ENCODE measurements at regions not wholly inside any gene's neighbourhood (a gene's known extent, or its start where the extent isn't known, plus 50 kb on each side); places are given as distances from the start of the nearest gene placed in this dataset.
"Not testable (repeated sequence)": the region's sequence is repeated elsewhere in the genome, so short reads cannot be mapped to it uniquely, and the experiment has no call there.

DNA sequence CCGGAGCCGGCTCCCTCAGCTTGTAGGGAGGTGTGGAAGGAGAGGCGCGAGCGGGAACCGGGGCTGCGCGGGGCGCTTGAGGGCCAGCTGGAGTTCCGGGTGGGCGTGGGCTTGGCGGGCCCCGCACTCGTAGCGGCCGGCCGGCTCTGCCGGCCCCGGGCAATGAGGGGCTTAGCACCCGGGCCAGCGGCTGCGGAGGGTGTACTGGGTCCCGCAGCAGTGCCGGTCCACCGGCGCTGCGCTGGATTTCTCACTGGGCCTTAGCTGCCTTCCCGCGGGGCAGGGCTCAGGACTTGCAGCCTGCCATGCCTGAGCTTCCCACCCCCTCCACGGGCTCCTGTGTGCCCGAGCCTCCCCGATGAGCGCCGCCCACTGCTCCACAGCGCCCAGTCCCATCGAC is 404.3 kb downstream of the ZBBX start:
- DNase-seq = not testable (repeated sequence)

DNA sequence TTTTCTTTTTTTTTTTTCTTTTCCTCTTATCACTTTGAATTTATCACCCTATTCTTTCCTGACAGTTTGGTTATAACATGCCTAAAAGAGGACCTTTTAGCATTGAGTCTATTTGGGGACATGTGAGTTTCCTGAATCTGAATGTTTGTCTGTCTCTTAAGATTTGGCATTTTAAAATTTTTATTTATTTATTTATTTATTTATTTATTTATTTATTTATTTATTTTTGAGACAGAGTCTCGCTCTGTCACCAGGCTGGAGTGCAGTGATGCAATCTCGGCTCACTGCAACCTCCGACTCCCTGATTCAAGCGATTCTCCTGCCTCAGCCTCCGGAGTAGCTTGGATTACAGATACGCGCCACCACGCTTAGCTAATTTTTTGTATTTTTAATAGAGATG is 412.4 kb downstream of the ZBBX start:
- DNase-seq = not testable (repeated sequence)

DNA sequence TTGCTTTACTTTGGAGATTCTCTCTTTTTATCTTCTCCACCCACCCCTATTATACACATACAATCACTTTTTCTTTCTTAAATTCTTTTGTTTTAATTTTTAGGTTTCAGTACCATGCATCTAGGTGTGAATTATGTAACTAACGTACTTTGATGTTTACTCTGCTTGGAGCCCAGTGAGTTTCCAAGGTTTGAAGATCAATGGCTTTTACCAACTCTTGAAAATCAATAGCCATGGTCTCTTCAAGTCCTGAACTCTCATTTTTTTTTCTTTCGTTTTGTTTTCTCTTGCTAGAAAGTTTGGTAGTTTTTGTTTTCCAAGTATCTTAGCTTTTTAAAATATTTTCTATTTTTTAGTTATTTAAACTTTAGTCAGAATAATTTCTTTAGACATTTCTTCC is 417.2 kb downstream of the ZBBX start:
- no peak for DNase-seq

DNA sequence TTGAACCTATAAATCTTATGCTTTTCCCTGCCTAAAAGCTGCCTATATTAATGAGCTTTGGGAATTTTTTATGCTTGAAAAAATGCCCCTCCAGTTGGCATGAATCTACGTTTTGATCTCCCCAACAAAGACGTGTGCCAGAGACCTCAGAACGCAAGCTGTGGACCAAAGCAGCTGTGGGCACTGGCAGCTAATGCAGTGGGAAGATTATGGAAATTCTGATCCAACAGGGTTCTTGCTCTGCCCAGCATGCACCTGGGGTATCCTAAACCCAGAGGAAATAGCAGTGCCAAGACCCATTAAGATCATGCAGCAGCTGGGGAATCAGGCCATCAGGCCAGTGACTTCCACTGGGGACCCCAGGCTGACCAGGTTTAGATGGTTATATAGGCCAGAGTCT is 423.0 kb downstream of the ZBBX start:
- no peak for DNase-seq

DNA sequence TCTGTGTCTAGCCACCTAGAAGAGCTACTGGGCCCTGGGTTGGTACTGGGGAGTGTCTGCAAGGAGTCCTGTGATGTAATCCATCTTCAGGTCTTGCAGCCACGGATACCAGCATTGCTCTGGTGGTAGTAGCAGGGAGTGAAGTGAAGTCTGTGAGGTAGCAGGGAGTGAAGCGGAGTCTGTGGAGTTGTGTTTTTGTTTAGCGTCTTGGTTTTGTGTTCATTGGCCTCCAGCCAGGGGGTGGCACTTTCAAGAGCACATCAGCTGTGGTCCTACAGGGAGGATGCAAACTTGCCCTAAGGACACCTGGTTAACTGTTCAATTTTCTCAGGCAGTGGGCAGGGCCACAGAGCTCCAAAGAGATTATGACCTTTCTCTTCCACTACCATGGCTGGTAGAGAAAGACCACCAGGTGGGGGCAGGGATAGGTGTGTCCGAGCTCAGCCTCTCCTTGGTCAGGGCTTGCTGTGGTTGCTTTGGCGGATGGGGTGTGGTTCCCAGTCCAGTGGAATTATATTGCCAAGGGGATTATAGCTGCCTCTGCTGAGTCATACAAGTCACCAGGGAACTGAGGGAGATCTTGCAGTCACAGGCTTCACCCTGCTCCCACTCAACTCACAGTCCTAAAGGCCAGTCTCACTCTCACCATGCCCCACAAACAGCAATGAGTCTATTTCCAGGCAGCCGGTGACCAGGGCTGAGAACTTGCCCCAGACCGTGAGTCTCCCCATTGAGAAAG is 424.7 kb downstream of the ZBBX start:
- no peak for DNase-seq

DNA sequence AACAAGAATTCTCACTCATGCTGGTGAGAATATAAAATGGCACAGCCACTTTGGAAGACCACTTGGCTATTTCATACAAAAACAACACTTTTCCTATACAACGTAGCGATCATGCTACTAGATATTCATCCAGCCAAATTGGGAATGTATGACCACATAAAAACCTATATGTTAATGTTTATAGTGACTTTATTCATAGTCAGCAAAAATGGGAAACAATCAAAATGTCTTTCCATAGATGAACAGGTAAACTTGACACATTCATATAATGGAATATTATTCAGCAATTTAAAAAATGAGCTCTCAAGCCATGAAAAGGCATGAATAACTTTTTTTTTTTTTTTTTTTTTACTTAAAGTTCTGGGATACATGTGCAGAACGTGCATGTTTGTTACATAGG is 445.2 kb downstream of the ZBBX start:
- no peak for DNase-seq

DNA sequence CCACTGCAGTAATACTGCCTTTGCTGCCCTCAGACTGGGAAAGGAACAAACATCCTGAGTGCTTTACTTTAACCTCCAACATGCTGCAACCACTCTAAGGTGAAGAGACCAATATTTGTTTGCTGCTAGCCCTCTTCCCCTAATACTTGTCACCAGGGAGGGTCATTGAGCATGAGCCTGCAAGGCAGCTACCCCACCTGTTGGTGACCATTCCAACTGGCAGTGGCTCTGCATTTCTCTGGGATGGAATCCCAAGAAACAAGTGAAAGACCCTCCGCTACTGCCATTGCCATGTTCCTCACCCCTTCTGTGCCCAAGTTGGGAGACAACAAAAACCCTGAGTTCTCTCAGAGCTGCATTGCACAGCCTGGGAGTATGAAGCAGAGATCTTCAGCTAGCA is 462.7 kb downstream of the ZBBX start:
- no peak for DNase-seq

DNA sequence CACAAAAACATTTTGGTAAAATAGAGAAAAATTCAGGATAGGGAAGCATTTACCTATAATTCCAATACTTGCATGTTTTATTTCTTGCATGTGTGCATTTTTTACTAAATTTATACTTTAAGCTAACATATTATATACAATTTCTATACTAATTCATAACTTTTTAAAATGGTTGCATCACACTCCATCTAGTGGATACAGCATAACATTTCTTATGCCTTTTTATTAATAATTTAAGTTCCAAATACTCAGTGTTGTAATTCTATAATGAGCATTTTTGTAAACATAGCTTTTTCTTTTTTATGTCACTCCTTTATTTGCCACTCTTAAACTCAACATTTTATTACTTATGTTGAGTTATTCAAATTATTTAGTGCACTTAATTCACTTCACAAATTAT is 477.7 kb downstream of the ZBBX start:
- DNase-seq = no peak

DNA sequence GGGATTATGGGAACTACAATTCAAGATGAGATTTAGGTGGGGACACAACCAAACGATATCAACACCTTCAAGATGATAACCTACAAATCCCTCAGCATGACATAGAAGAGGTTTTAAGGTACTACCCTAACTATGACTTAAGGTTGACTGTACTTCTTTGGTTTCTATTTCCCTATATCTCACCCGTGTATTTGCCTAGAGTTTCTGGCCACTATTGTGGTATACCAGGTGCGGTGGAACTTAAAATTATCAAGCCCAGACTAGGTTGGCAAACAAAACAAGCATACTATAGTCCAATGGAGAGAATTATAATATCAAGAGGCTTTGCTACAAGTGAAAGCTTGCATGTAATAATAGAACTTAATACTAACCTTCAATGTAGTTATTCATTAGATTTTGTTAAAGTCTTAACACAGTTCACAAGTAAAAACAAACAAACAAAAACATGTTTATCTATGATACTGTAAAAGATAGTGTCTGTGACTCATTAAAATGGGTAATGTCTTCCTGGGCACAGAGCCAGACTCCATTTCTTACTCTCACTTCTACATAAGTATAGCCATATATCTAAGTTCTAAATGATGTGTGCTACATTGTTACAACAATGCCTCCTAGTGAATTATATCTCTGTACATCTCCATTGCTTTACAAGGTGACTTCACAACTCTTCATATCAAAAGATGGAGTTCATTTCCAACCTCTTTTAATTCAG is 479.1 kb downstream of the ZBBX start:
- DNase-seq = no peak

DNA sequence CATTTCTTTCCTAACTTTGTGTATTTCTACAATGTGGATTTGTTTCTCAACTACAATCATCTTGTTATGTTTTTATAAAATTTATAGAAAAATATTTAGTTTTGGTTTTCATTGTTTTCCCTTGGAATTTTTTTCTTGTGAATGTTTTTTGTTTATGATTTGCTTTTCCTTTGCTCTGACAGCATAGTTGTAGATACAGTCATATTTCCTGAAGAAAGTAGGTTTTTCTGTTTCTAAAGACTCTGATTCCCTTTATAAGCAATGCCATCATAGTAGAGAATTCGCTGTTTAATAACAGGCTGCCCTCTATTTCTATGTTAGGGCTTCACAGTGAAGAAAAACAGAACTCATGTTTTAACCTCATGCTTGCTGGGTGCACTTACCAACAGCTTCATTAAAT is 482.3 kb downstream of the ZBBX start:
- no peak for DNase-seq

DNA sequence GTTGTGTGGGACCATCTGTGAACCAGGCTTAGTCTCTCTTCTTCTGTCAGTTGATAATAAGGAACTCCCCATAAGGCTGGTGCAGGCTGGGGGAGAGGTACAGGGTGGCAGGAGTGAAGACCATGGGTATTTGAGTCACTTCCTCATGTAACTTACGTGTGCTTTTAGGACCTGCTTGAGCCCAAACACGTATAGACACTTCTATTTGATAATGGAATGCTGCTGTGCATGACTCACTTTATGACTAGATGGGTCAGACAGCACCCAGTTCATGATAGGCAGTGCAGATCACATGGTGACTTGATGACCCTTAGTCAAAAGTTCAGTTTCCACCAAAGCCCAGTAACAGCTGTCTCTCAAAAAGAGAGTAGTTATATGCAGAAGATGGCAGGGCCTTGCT is 490.9 kb downstream of the ZBBX start:
- DNase-seq = no peak

DNA sequence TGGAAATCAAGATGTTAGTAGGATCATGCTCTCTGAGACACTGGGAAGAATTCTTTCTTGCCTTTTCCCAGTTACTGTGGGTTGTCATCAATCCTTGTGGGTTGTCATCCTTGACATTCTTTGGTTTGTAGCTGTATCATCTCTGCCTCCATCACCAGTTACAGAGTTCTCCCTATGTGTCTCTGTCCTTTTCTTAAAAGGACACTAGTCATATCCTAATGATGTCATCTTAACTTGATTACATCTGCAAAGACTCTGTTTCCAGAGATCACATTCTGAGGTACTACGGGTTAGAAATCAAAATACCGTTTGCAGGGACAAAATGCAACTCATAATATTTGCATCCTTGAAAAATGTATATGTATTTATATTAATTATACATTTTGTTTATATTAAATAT is 500.4 kb downstream of the ZBBX start:
- no peak for DNase-seq

DNA sequence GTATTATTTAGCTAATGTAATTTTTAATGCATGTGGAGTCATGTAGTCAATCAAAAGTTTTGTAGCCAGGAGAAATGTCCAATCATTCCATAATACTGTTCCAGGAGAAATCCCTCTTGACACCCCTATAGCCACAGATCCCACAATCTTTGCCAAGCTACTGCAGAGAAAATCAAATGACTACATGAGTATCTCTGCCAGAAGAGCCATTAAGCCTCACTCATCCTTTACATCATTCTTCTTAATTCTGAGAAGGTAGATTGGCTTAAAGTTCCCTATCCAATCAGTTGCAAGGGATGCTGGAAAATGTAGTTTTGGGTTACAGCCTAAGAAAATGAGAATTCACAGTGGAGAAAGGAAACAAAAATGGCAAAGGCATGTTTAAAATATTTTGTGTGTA is 502.1 kb downstream of the ZBBX start:
- DNase-seq = no peak

DNA sequence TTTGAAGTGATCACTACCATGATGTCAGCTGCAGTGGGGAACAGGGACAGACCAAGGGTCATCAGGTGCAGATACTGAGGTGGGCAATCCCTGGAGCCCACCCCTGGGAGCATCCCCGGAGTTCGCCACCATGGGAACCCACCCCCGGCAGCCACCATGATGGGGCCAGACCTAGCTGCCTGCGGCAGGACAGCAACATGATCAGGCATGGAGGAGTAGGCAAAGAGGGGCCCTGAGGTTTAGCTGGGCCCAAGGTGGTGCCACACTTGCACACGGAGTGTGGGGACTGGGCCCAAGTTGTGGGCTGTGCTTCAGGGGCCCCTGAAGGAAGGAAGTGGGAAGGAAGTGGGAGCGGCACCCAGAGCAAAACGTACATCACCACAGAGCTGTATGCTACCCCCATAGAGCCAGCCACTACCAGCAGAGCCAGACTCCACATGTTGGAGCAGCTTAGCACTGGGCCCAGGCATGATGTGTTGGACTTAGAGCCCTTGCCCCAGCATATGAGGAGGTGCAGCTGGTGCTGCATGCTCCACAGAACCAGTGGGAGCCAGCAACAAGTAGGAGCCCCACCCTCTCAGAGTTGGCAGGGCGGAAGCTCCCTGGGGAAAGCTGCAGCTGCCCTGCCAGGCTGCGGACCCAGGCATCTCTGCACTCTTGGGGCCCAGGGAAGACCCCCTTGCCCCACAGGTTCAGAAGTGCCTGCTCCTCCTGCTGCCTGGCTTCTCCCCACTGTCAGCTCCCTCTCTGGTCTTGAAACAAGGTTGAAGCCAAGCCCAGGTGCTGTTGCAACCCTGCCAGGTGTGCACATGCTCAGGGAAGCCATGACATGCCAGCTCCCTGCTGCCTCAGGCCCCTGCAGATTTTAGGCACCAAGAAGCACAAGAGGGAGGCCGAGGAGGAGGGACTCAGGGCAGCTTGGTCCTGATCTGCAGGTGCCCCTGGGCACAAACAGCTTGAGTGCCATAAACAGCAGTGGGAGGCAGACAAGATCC is 515.3 kb downstream of the ZBBX start:
- no peak for DNase-seq

DNA sequence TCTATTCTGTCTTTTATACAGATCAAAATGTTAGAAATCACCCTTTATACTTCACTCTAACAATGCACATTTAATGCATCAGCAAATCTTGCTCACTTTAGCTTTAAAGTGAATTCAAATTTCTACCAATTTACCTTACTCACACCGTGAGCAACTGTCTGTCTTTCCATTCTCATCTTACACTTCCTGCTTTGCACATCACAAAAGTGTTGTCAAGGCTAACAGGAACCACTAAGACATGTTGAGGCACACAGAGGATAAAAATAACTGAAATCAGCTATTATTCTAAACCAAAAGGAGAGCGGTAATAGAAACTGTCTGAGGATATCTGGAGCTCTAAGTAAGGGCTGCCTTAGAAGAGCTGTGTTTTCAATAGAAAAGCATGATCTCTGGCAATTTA is 519.9 kb downstream of the ZBBX start:
- no peak for DNase-seq

DNA sequence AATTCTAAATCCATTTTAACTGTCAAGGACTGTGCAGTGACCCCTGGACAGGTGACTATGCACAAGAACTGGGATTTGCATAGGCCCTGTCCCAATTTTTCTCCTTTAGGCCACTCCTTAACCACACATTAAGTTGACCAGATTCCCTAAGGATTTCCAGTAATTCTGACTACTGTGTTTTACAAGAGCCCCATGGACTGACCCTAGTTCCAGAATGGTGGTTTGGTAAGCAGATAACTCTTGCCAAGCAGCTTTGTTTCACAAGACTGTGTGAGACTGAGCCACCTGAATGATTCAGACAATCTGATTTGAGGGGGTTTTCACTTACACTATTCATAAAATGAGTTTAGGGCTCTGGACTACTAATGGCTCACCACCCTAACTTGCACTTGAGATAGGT is 535.8 kb downstream of the ZBBX start:
- DNase-seq = no peak

DNA sequence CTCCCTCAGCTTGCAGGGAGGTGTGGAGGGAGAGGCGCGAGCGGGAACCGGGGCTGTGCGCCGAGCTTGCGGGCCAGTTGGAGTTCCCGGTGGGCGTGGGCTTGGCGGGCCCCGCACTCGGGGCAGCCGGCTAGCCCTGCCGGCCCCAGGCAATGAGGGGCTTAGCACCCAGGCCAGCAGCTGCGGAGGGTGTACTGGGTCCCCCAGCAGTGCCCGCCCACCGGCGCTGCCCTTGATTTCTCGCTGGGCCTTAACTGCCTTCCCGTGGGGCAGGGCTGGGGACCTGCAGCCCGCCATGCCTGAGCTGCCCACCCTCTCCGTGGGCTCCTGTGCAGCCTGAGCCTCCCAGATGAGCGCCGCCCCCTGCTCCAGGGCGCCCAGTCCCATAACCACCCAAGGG is 537.3 kb downstream of the ZBBX start:
- not testable (repeated sequence) for DNase-seq

DNA sequence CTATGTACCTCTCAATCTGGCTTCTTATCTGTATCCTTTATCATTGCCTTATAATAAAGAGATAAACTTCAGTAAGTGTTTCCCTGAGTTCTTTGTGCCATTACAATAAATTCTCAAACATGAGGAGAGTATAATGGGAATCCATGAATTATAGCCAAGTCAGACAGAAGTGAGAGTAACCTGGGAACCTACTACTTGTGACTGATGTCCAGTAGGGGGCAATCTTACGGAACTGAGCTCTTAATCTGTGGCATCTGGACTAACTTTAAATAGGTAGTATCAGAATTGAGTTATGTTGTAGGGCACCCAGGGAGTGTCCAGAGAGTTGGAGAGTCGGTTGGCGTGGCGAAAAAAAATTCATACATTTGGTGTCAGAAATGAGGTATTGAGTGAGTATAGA is 542.6 kb downstream of the ZBBX start:
- no peak for DNase-seq

DNA sequence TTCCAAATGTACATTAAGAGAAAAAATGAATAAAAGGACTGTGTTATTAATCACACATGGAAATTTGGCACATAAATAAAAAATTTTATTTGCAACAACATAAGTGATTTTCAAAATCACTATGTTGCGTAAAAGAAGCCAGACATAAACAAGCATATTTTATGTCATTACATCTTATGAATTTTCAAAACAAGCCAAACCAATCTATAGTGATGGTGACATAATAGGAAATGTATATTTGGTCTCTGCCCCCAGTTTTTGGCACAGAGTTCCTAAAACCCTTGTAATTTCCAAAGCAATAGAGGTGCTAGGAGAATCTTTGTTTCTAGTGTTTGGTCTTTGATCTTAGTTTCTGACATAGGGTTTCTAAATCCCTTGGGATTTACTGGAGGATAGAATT is 543.3 kb downstream of the ZBBX start:
- no peak for DNase-seq

DNA sequence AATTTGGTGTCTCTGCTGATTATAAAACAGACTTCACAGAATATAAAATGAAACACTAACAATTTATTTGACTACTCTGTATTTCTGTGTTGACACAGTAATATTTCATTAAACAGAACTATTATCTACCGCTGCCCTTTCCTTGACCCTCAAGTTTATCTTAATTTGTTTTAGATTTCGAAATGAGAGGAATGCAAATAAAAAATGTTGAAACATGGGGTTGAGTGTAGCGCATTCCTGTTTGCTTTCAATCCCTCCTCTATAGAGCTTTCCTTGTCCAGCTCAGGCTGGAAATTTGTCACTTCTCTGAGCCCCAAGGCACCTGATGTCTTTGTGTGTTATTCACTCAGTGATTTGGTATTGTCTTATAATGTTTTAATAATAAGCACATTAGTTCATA is 550.2 kb downstream of the ZBBX start:
- DNase-seq = no peak

DNA sequence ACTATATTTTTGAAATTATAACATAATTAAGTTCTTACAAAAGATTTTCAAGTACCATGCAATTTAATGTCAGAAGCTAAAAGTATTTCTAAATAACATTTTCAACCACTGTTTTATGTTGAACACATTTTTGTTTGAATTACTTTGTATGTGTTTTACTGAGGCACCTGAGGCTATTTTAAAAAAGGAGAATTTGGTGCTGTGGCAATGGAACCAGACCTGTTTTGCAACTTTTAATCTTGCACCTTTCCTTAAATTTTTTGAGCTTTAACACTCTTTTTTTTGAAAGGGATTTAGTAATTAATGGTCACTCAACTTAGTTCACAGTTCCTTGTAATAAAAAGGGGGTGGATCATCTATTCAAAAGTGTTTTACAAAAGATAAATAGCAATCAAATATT is 561.6 kb downstream of the ZBBX start:
- DNase-seq = no peak

DNA sequence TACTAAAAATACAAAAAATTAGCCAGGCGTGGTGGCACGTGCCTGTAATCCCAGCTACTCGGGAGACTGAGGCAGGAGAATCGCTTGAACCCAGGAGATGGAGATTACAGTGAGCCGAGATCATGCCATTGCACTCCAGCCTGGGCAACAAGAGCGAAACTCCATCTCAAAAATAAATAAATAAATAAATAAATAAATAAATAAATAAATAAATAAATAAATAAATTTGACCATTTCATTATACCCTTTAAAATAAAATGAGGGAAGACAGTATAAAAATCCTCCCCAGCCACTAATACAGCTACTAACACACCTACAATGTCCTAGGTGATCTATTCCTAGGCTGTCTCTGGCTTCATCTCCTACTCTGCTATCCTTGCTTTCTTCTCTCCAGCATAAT is 562.8 kb downstream of the ZBBX start:
- DNase-seq = not testable (repeated sequence)

DNA sequence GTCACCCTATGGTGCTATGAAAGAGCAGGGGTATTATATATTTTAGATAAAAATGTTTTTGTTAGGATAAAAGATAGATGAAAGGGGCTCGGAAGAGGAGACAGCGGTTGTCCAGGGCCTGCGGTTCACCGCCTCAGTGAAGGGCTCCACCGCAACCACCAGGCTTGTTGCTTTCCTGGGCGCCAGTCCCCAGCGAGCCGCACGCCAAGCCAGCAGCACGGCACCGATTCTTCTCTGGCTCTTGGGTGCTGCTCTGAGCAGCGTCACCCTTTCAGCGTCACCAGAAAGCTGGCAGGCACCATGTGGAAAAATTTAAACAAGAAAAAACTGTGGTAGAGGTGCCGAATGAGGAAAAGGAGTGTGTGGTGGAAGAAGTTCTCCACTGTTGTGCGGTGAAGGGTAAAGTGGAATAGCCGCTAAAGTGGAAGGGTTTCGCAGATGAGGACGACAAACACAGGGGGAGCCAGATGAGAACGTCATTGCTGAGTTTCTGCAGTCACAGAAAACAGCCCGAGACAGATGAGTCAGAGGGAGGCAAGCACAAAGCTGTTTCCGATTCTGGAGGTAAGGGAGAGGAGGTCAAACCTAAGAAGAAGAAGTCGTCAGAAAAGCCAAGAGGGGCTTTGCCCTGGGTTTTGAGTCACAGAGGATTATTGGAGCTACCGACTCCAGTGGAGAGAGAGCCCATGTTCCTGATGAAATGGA is 569.2 kb downstream of the ZBBX start:
- no peak for DNase-seq

All from amniotic stem cell (primary cell).